ENCODE measurements at regions not wholly inside any gene's neighbourhood (a gene's known extent, or its start where the extent isn't known, plus 50 kb on each side); places are given as distances from the start of the nearest gene placed in this dataset.

- no peaks in the 10 kb centered on the region for H4K20me1 ChIP-seq (ENCODE audit: insufficient read depth, low read length, poor library complexity, severe bottlenecking)
- H3F3A ChIP-seq (ENCODE audit: low read depth) = no peaks in the 10 kb centered on the region
- H3K4me3 ChIP-seq (ENCODE audit: low read length, poor library complexity, severe bottlenecking) = no peak overlapping the region
- no peaks in the 10 kb centered on the region for H3K79me2 ChIP-seq (ENCODE audit: insufficient read depth, low read length)
- H3K9ac ChIP-seq (ENCODE audit: low read depth, low read length, poor library complexity, severe bottlenecking) = no peak overlapping the region
- H3K4me2 ChIP-seq (ENCODE audit: low read depth, low read length, poor library complexity, severe bottlenecking) = no peak overlapping the region
- TF ChIP-seq CTCF (conservative IDR thresholded peaks at IDR 0.05; ENCODE audit: low read length) (no peak), EZH2phosphoT487 (IDR thresholded peaks at IDR 0.05; ENCODE audit: borderline replicate concordance) (no peak)
- no peaks in the 10 kb centered on the region for H3K4me1 ChIP-seq (ENCODE audit: insufficient read depth, low read length, poor library complexity, severe bottlenecking)
- no peak overlapping the region for H2AFZ ChIP-seq (ENCODE audit: low read length)
- no peaks in the 10 kb centered on the region for H3K9me2 ChIP-seq (replicated peaks; ENCODE audit: low read depth, low read length)
- H3K36me3 ChIP-seq (ENCODE audit: insufficient read depth, low read length) = no peaks in the 10 kb centered on the region
- H3K9me3 ChIP-seq (ENCODE audit: insufficient read depth, low read depth, low read length) = no peaks in the 10 kb centered on the region
- H3K27me3 ChIP-seq (ENCODE audit: insufficient read depth, low read length, poor library complexity, severe bottlenecking) = no peaks in the 10 kb centered on the region
Observed at GRCh38 chr6:122337645-122338044, 61.8 kb upstream of the HSF2 start.

- Histone ChIP-seq H3K9me3 (ENCODE audit: insufficient read depth, low read depth, low read length) (no peaks in the 10 kb centered on the region), H3K27me3 (ENCODE audit: insufficient read depth, low read length, poor library complexity, severe bottlenecking) (no peaks in the 10 kb centered on the region), H4K20me1 (ENCODE audit: insufficient read depth, low read length, poor library complexity, severe bottlenecking) (no peaks in the 10 kb centered on the region), H3K9ac (ENCODE audit: low read depth, low read length, poor library complexity, severe bottlenecking) (no peak overlapping the region), H2AFZ (ENCODE audit: low read length) (no peak overlapping the region), H3K4me2 (ENCODE audit: low read depth, low read length, poor library complexity, severe bottlenecking) (no peak overlapping the region), H3K4me1 (ENCODE audit: insufficient read depth, low read length, poor library complexity, severe bottlenecking) (no peaks in the 10 kb centered on the region), H3K4me3 (ENCODE audit: low read length, poor library complexity, severe bottlenecking) (no peak overlapping the region), H3K9me2 (replicated peaks; ENCODE audit: low read depth, low read length) (no peaks in the 10 kb centered on the region), H3F3A (ENCODE audit: low read depth) (no peaks in the 10 kb centered on the region), H3K36me3 (ENCODE audit: insufficient read depth, low read length) (no peaks in the 10 kb centered on the region), H3K79me2 (ENCODE audit: insufficient read depth, low read length) (no peaks in the 10 kb centered on the region)
- TF ChIP-seq CTCF (conservative IDR thresholded peaks at IDR 0.05; ENCODE audit: low read length) (no peak), EZH2phosphoT487 (IDR thresholded peaks at IDR 0.05; ENCODE audit: borderline replicate concordance) (no peak)
Observed at GRCh38 chr6:122339661-122340060, 59.8 kb upstream of the HSF2 start.

GRCh38 chr6:122347280-122347679 lies 52.2 kb upstream of the HSF2 start:
- Histone ChIP-seq H3K27me3 (ENCODE audit: insufficient read depth, low read length, poor library complexity, severe bottlenecking) (no peaks in the 10 kb centered on the region), H3K79me2 (ENCODE audit: insufficient read depth, low read length) (no peaks in the 10 kb centered on the region), H3K9ac (ENCODE audit: low read depth, low read length, poor library complexity, severe bottlenecking) (no peak overlapping the region), H3F3A (ENCODE audit: low read depth) (no peaks in the 10 kb centered on the region), H3K9me3 (ENCODE audit: insufficient read depth, low read depth, low read length) (no peaks in the 10 kb centered on the region), H3K4me3 (ENCODE audit: low read length, poor library complexity, severe bottlenecking) (no peak overlapping the region), H4K20me1 (ENCODE audit: insufficient read depth, low read length, poor library complexity, severe bottlenecking) (no peaks in the 10 kb centered on the region), H2AFZ (ENCODE audit: low read length) (no peak overlapping the region), H3K36me3 (ENCODE audit: insufficient read depth, low read length) (no peaks in the 10 kb centered on the region), H3K4me2 (ENCODE audit: low read depth, low read length, poor library complexity, severe bottlenecking) (no peak overlapping the region), H3K9me2 (replicated peaks; ENCODE audit: low read depth, low read length) (no peaks in the 10 kb centered on the region), H3K4me1 (ENCODE audit: insufficient read depth, low read length, poor library complexity, severe bottlenecking) (no peaks in the 10 kb centered on the region)
- no peak for TF ChIP-seq CTCF (conservative IDR thresholded peaks at IDR 0.05; ENCODE audit: low read length)

Data from Loucy (cell line).